D721Med (cell line): ENCODE measurements at regions not wholly inside any gene's neighbourhood (a gene's known extent, or its start where the extent isn't known, plus 50 kb on each side); places are given as distances from the start of the nearest gene placed in this dataset.

ENCODE experiments used
- DNase-seq: peaks from one replicate; pipeline ENCODE4 v3.0.0; 2011; ENCODE audit warnings: low spot score; ENCODE audit not compliant: insufficient read length
- FAIRE-seq: peaks from 2 replicates; lab custom pipeline; 2011; peaks lifted over from hg19 to GRCh38; lab: Jason Lieb, UNC
- TF ChIP-seq, protein P1 (sequence below): IDR thresholded peaks from 2 replicates; pipeline ENCODE4 v1.5.1; 2012; ENCODE audit warnings: mild to moderate bottlenecking, control low read depth; ENCODE audit not compliant: insufficient read depth; ENCODE audit errors: missing control alignments

DNA sequence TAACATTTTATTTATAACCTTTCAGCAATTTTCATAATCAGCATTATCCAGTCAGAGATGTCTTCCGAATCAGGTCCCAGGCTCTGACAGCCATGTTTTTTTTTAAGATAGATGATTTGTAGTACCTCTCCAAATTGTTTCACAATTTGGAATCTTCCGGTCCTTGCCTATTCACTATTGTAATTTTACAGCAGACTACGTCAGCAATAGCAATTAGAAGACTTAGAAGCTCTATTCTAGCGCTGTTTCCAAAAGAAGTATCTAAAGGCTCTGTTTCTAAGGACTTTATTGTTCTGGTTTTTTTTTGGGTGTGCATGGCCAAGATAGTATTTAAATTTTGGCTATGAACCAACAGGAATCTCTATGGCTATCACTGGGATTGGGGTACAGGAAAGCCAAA is 94.6 kb upstream of the PELI1 start:
- FAIRE-seq (no peak), DNase-seq (no peak)
- TF ChIP-seq, protein P1, sequence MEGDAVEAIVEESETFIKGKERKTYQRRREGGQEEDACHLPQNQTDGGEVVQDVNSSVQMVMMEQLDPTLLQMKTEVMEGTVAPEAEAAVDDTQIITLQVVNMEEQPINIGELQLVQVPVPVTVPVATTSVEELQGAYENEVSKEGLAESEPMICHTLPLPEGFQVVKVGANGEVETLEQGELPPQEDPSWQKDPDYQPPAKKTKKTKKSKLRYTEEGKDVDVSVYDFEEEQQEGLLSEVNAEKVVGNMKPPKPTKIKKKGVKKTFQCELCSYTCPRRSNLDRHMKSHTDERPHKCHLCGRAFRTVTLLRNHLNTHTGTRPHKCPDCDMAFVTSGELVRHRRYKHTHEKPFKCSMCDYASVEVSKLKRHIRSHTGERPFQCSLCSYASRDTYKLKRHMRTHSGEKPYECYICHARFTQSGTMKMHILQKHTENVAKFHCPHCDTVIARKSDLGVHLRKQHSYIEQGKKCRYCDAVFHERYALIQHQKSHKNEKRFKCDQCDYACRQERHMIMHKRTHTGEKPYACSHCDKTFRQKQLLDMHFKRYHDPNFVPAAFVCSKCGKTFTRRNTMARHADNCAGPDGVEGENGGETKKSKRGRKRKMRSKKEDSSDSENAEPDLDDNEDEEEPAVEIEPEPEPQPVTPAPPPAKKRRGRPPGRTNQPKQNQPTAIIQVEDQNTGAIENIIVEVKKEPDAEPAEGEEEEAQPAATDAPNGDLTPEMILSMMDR, result no peak

DNA sequence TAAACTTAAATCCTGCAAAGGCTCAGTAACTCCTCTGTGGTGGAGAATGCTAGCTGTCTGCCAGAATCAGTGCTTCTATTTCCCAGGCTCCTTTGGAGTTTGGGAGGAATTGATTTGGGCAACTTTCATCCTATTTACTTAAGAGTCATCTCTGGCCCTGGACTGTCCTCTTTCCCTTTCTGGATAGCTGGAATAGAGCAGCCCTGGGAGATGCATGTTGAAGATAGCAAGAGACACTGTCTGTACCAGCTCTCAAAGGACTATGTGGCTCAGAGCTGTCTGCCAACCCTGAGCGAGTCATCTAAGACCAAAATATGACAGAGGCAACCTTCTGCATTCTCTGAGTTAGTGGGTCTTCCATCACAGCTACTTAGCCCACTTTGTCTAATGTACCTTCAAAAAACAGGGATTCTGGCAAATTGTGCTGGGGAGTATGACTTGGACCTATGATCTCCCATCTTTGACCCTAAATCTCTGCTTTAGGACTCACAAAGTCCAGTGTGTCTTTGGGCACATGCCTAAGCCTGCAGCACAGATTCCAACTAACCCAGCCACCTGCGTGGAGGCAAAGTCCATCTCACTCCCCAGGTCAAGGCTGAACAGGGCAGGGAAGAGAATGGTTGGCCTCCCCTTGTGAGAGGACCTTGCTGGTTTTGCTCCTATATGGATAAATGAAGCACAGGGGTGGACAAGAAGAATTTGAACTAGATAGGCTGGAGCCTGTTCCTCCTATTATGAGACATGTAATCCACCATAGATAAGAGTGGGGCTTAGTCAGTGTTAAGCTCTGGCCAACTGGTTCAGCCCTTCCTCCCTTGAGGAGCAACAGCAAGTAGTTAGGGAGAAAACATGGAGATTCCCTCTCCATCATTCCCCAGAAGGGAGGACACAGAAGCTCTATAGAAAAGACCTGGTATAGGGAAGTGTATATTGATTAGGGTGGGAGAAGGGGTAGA is 99.1 kb upstream of the PELI1 start:
- FAIRE-seq, result no peak
- DNase-seq, result no peak
- TF ChIP-seq, protein P1, result no peak

DNA sequence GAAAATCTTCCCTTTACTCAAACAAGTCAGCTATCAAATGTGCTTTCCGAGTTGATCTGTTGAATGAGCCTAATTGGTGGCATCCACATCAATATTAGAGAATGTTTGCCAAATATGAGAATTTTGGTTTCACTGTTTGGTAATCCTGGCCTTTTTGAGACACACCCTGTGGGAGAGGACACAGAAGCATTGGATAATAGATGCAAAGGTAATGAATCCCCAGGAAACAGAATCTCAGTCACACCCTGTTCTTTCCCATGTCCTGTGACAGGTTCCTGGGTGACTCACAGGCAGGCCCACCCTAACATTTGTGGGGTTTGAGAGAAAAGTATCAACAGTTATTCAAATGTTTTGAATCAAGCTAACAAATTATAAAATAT is 99.8 kb upstream of the PELI1 start:
- no peak for FAIRE-seq
- no peak for DNase-seq
- TF ChIP-seq, protein P1, result no peak

DNA sequence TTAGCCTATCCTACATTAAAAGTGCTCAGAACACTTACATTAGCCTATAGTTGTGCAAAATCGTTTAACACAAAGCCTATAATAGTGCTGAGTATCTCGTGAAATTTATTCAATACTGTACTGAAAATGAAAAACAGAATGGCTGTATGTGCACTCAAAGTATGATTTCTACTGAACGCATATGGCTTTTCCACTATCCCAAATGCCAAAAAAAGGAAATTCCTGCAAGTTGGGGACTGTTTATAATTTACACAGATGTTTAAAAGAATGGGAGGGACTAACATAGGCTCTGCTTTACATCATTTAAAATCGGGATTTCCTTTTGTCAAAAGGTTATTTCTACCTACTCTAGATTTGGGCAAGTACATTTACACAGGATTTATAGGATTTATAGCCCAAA is 101.4 kb upstream of the PELI1 start:
- DNase-seq (no peak), FAIRE-seq (no peak)
- TF ChIP-seq, protein P1, result no peak

DNA sequence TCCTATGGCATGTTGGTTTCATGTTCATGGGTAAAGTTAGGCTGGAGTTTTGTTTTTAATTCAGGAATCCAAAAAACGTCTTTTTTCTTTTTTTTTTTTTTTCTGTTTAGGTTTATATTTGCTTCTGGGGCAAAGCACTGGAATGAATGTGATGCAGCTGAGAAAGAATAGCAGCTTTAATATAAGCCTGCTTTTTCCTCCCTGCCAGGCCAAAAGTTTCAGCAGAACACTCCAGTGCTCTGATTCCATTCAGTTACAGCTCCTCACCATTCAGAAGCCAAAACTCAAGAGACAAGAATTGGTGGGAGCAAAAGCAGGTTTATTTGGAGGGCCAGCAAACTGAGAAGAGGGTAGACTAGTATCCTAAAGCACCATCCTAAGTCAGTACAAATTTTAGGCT is 102.7 kb upstream of the PELI1 start:
- TF ChIP-seq, protein P1, result no peak

DNA sequence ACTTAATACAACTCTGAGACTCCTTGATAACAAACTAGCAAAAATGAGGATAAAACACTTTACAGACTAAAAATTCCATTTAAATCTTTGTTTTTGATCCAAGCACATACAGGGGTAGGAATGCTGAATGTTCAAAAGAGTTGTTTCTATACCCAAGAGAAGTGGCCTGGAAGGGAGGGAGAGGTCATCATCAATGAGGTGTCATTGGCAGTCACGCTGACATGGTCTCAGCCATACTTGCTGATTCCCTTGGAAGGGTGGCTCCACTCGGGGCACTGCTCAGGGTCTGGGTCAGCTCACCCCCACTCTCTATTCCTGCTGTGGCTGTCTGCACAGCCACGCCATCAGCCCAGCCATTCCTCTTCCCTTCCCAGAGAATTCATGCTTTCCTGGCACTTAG is 105.2 kb upstream of the PELI1 start:
- DNase-seq (no peak), FAIRE-seq (no peak)
- TF ChIP-seq, protein P1, result no peak

More for the DNA sequence above, 102.7 kb upstream of the PELI1 start:
- no peak for DNase-seq
- no peak for FAIRE-seq

DNA sequence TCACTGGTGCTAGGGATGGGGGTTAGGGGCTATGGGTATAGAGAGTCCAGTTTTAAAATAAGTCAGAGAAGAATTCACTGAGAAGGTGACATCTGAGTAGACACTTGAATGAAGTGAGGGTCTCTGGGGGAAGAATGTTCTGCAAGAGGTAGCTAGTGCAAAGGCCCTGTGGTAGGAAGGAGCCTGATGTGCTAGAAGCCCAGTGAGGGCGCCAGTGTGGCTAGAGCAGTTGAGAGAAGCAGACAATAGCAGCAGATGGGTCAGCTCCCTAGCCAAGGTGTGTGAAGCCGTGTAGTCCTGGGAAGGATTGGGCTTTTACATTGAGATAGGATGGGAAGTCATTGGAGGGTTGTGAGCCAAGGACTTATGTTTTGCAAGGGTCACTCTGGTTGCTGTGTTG is 105.8 kb upstream of the PELI1 start:
- TF ChIP-seq, protein P1, result no peak
- DNase-seq (no peak), FAIRE-seq (no peak)
